ENCODE measurements at regions not wholly inside any gene's neighbourhood (a gene's known extent, or its start where the extent isn't known, plus 50 kb on each side); places are given as distances from the start of the nearest gene placed in this dataset.

GRCh38 chr2:123207245-123207644, 817.8 kb upstream of the CNTNAP5 start:
- H3K4me3 ChIP-seq, result no peak overlapping the region
- no peak overlapping the region for H3K9ac ChIP-seq
- no peaks in the 10 kb centered on the region for H3K4me1 ChIP-seq
- no peak overlapping the region for H3K27ac ChIP-seq
- no peak for TF ChIP-seq Cebpa-rat (IDR thresholded peaks at IDR 0.05)
- no peaks in the 10 kb centered on the region for H3K9me3 ChIP-seq (replicated peaks in 1 of 11)
- no peaks in the 10 kb centered on the region for H4K20me1 ChIP-seq
- H3K36me3 ChIP-seq, result no peaks in the 10 kb centered on the region
- no peaks in the 10 kb centered on the region for H3K27me3 ChIP-seq
- H3K4me2 ChIP-seq, result no peak overlapping the region

- Histone ChIP-seq H3K27ac (no peak overlapping the region), H3K27me3 (no peaks in the 10 kb centered on the region), H3K9me3 (replicated peaks in 1 of 11) (no peaks in the 10 kb centered on the region), H3K9ac (no peak overlapping the region), H3K4me2 (no peak overlapping the region), H4K20me1 (no peaks in the 10 kb centered on the region), H3K4me3 (no peak overlapping the region), H3K36me3 (no peaks in the 10 kb centered on the region), H3K4me1 (no peaks in the 10 kb centered on the region)
- no peak for TF ChIP-seq Cebpa-rat (IDR thresholded peaks at IDR 0.05)
These were observed 815.9 kb upstream of the CNTNAP5 start for GRCh38 chr2:123209202-123209601.

- TF ChIP-seq Cebpa-rat (IDR thresholded peaks at IDR 0.05), result no peak
- Histone ChIP-seq H3K36me3 (no peaks in the 10 kb centered on the region), H3K4me1 (no peaks in the 10 kb centered on the region), H3K27ac (no peak overlapping the region), H3K27me3 (no peaks in the 10 kb centered on the region), H4K20me1 (no peaks in the 10 kb centered on the region), H3K9me3 (replicated peaks in 1 of 11) (no peaks in the 10 kb centered on the region), H3K4me3 (no peak overlapping the region), H3K4me2 (no peak overlapping the region), H3K9ac (no peak overlapping the region)
These were observed 813.9 kb upstream of the CNTNAP5 start for GRCh38 chr2:123211181-123211580.

- H3K9ac ChIP-seq, result no peak overlapping the region
- H3K9me3 ChIP-seq (replicated peaks in 1 of 11), result no peaks in the 10 kb centered on the region
- H3K36me3 ChIP-seq, result no peaks in the 10 kb centered on the region
- no peak overlapping the region for H3K27ac ChIP-seq
- no peaks in the 10 kb centered on the region for H3K4me1 ChIP-seq
- H3K4me3 ChIP-seq, result no peak overlapping the region
- H3K4me2 ChIP-seq, result no peak overlapping the region
- no peaks in the 10 kb centered on the region for H3K27me3 ChIP-seq
- TF ChIP-seq Cebpa-rat (IDR thresholded peaks at IDR 0.05), result no peak
- H4K20me1 ChIP-seq, result no peaks in the 10 kb centered on the region
These were observed 779.9 kb upstream of the CNTNAP5 start for GRCh38 chr2:123245156-123245555.

GRCh38 chr2:123258877-123259539, 766.1 kb upstream of the CNTNAP5 start:
- TF ChIP-seq Cebpa-rat (IDR thresholded peaks at IDR 0.05), result no peak
- no peak overlapping the region for H3K9ac ChIP-seq
- no peaks in the 10 kb centered on the region for H3K36me3 ChIP-seq
- no peaks in the 10 kb centered on the region for H3K27me3 ChIP-seq
- H4K20me1 ChIP-seq, result no peaks in the 10 kb centered on the region
- peaks cover 0 to 12% (median 8%) of the 10 kb centered on the region in 11 experiments; a peak in 13 of 22 replicates for H3K9me3 ChIP-seq (replicated peaks in 1 of 11)
- H3K4me1 ChIP-seq, result no peaks in the 10 kb centered on the region
- H3K27ac ChIP-seq, result no peak overlapping the region
- no peak overlapping the region for H3K4me3 ChIP-seq
- no peak overlapping the region for H3K4me2 ChIP-seq

- no peak overlapping the region for H3K9ac ChIP-seq
- no peaks in the 10 kb centered on the region for H3K4me1 ChIP-seq
- no peak for TF ChIP-seq Cebpa-rat (IDR thresholded peaks at IDR 0.05)
- H3K27ac ChIP-seq, result no peak overlapping the region
- no peaks in the 10 kb centered on the region for H3K27me3 ChIP-seq
- no peaks in the 10 kb centered on the region for H4K20me1 ChIP-seq
- H3K4me2 ChIP-seq, result no peak overlapping the region
- H3K4me3 ChIP-seq, result no peak overlapping the region
- no peaks in the 10 kb centered on the region for H3K36me3 ChIP-seq
- H3K9me3 ChIP-seq (replicated peaks in 1 of 11), result peaks cover 0 to 12% (median 8%) of the 10 kb centered on the region in 11 experiments; a peak in 13 of 22 replicates
These were observed 762.2 kb upstream of the CNTNAP5 start for GRCh38 chr2:123262856-123263255.

- Histone ChIP-seq H3K36me3 (no peaks in the 10 kb centered on the region), H3K27me3 (no peaks in the 10 kb centered on the region), H3K4me2 (no peak overlapping the region), H3K4me3 (no peak overlapping the region), H3K4me1 (no peaks in the 10 kb centered on the region), H3K27ac (no peak overlapping the region), H3K9ac (no peak overlapping the region), H3K9me3 (replicated peaks in 1 of 11) (no peaks in the 10 kb centered on the region), H4K20me1 (no peaks in the 10 kb centered on the region)
- TF ChIP-seq Cebpa-rat (IDR thresholded peaks at IDR 0.05), result no peak
These were observed 741.7 kb upstream of the CNTNAP5 start for GRCh38 chr2:123283431-123283830.

- no peak overlapping the region for H3K9ac ChIP-seq
- H3K4me3 ChIP-seq, result no peak overlapping the region
- H3K27me3 ChIP-seq, result no peaks in the 10 kb centered on the region
- TF ChIP-seq Cebpa-rat (IDR thresholded peaks at IDR 0.05), result no peak
- H3K9me3 ChIP-seq (replicated peaks in 1 of 11), result 0 out of 22 replicates have a peak, but pooled peaks cover 0 to 5% (median 0%) of the 10 kb centered on the region in 11 experiments
- no peak overlapping the region for H3K4me2 ChIP-seq
- no peaks in the 10 kb centered on the region for H3K4me1 ChIP-seq
- no peak overlapping the region for H3K27ac ChIP-seq
- H3K36me3 ChIP-seq, result no peaks in the 10 kb centered on the region
- H4K20me1 ChIP-seq, result no peaks in the 10 kb centered on the region
These were observed 721.4 kb upstream of the CNTNAP5 start for GRCh38 chr2:123303731-123304130.

All from BLaER1 treated with 17β-estradiol and CSF1 and Interleukin-3, amounts not matched to agents 10 nM and 100 nM (cell line).